ENCODE measurements at regions not wholly inside any gene's neighbourhood (a gene's known extent, or its start where the extent isn't known, plus 50 kb on each side); places are given as distances from the start of the nearest gene placed in this dataset.

DNA sequence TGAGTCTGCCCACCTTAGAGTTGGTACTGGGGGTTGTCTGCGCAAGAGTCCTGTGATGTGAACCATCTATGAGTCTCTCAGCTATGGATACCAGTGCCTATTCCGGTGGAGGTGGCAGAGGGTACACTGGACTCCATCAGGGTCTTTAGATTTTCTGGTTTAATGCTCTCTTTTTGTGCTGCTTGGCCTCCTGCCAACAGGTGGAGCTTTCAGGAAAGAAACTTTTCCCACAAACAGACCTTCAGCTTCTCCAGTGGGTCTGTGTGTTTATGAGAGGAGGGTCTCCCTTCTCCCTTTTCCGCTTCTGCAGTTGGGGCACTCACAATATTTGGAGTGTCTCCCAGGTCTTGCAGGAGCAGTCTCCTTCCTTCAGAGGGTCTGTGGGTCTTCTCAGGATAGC lies 1721.9 kb upstream of the SLC39A10 start:
- TF ChIP-seq, protein P1, sequence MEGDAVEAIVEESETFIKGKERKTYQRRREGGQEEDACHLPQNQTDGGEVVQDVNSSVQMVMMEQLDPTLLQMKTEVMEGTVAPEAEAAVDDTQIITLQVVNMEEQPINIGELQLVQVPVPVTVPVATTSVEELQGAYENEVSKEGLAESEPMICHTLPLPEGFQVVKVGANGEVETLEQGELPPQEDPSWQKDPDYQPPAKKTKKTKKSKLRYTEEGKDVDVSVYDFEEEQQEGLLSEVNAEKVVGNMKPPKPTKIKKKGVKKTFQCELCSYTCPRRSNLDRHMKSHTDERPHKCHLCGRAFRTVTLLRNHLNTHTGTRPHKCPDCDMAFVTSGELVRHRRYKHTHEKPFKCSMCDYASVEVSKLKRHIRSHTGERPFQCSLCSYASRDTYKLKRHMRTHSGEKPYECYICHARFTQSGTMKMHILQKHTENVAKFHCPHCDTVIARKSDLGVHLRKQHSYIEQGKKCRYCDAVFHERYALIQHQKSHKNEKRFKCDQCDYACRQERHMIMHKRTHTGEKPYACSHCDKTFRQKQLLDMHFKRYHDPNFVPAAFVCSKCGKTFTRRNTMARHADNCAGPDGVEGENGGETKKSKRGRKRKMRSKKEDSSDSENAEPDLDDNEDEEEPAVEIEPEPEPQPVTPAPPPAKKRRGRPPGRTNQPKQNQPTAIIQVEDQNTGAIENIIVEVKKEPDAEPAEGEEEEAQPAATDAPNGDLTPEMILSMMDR (IDR thresholded peaks at IDR 0.05): no peak
- Histone ChIP-seq H3K4me1 (no peaks in the 10 kb centered on the region), H3K27me3 (no peaks in the 10 kb centered on the region), H3K27ac (no peak overlapping the region), H3K4me3 (no peak overlapping the region), H3K9me3 (no peaks in the 10 kb centered on the region), H3K36me3 (no peaks in the 10 kb centered on the region)
- no peak for DNase-seq
- intact Hi-C loops (cut with DNase I; ENCODE audit: low total_unique reads): no loop called here

DNA sequence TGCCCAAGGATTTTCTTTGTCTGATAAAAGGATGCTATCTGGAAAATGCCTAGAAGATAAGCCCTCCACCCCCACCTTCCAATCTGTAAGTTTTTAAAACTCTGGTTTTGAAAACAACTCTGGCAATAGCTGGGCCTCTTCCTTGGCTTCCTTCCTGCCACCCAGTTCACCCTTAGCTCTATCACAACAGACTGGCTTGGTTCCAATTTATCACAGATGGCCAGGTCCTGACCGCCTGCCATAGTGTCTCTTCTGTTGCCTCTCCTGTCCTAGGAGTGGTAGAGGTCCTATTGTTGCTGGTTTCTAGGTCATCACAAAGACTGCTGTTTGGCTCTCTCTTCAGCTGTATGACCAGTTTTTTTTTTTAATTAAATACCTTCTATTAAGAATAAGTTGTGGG lies 1727.9 kb upstream of the SLC39A10 start:
- Histone ChIP-seq H3K27ac (no peak overlapping the region), H3K4me3 (no peak overlapping the region), H3K36me3 (no peaks in the 10 kb centered on the region), H3K27me3 (no peaks in the 10 kb centered on the region), H3K4me1 (no peaks in the 10 kb centered on the region), H3K9me3 (no peaks in the 10 kb centered on the region)
- no peak for DNase-seq
- intact Hi-C loops (cut with DNase I; ENCODE audit: low total_unique reads): no loop called here
- TF ChIP-seq, protein P1 (IDR thresholded peaks at IDR 0.05): no peak

DNA sequence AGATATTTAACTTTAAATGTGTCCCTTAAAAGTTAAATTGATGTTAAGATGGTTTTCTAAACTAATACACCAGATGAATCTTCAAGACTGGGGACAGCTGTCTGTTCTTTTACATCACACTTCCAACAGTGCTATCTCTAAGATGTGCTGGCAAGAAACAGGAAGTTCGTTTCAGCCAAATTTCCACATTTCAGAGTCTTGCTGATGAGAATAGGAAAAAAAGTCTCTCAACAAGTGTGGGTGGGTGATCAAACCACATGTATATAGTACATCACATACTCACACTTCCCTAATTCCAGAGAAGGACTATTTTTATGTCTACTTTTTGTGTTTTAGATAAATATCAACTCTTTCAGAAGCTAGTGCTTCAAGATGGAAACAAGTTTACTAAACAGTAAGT lies 1712.8 kb upstream of the TMEFF2 start:
- H3K36me3 ChIP-seq: no peaks in the 10 kb centered on the region
- H3K27me3 ChIP-seq: no peaks in the 10 kb centered on the region
- no peak overlapping the region for H3K4me3 ChIP-seq
- TF ChIP-seq, protein P1 (IDR thresholded peaks at IDR 0.05): no peak
- intact Hi-C loops (cut with DNase I; ENCODE audit: low total_unique reads): no loop called here
- no peak overlapping the region for H3K27ac ChIP-seq
- no peaks in the 10 kb centered on the region for H3K4me1 ChIP-seq
- DNase-seq: no peak
- peaks cover 0 to 5% (median 0%) of the 10 kb centered on the region in 3 donors for H3K9me3 ChIP-seq

DNA sequence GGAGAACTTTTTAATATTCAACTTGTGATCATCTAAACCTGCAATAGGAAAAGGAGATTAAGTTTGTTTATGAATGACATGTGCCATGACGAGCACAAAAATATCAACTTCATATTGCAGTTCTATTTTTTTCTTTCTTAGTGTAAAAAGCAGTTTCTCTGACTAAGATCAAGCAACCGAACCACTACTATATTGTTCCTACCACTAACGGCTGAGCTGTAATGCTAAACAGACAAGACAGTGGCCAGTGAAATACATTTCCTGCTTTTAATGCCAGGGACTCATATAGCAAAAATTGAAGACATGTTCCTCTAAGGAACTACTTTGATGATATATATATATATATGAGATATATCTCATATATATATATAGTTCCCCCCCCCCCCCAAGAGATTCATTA lies 1705.6 kb upstream of the TMEFF2 start:
- no peaks in the 10 kb centered on the region for H3K4me1 ChIP-seq
- no peaks in the 10 kb centered on the region for H3K27me3 ChIP-seq
- TF ChIP-seq, protein P1 (IDR thresholded peaks at IDR 0.05): no peak
- H3K4me3 ChIP-seq: no peak overlapping the region
- no peak overlapping the region for H3K27ac ChIP-seq
- H3K9me3 ChIP-seq: peaks cover 0 to 5% (median 0%) of the 10 kb centered on the region in 3 donors
- no peak for DNase-seq
- intact Hi-C loops (cut with DNase I; ENCODE audit: low total_unique reads): no loop called here
- H3K36me3 ChIP-seq: no peaks in the 10 kb centered on the region

DNA sequence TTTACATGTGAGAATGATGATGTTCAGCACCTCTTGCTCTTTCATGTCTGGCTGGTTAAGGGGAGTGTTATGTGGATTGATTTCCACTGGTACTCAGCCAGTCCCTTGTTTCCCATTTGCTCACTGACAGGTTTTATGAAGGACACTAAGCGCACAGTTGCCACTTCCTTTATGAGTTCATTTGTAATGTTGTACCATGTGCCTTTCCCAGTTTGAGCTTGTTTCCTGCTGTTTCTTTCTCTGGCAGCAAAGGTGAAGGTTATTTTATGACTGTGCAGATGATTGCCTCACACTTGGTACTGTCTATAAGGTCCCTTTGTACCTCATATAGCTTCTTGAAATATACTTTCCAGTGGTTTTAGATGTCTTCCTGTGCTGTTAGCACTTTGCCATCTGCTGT lies 1700.5 kb upstream of the TMEFF2 start:
- Histone ChIP-seq H3K27ac (no peak overlapping the region), H3K4me3 (no peak overlapping the region), H3K27me3 (no peaks in the 10 kb centered on the region), H3K9me3 (no peaks in the 10 kb centered on the region), H3K4me1 (no peaks in the 10 kb centered on the region), H3K36me3 (no peaks in the 10 kb centered on the region)
- TF ChIP-seq, protein P1 (IDR thresholded peaks at IDR 0.05): no peak
- intact Hi-C loops (cut with DNase I; ENCODE audit: low total_unique reads): no loop called here
- no peak for DNase-seq

DNA sequence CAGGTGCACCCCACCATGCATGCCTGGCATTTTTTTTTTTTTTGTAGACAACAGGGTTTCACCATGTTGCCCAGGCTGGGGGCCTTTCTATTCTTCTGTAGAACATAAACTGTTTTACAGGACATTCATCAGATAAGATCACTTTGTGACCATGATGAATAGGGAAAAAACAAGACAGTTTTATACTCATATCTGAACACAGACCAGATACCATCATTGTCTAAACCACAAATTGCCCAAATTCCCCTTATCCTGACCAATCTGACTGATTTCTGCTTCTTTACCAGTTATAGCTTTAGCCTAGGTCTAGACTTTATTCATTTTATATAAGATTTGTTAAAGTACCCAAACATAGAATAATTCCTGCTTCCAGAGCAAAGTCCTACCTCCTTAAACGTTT lies 1699.3 kb upstream of the TMEFF2 start:
- H3K4me3 ChIP-seq: no peak overlapping the region
- H3K9me3 ChIP-seq: no peaks in the 10 kb centered on the region
- H3K36me3 ChIP-seq: no peaks in the 10 kb centered on the region
- DNase-seq: no peak
- TF ChIP-seq, protein P1 (IDR thresholded peaks at IDR 0.05): no peak
- intact Hi-C loops (cut with DNase I; ENCODE audit: low total_unique reads): no loop called here
- no peaks in the 10 kb centered on the region for H3K27me3 ChIP-seq
- H3K27ac ChIP-seq: no peak overlapping the region
- H3K4me1 ChIP-seq: no peaks in the 10 kb centered on the region

Measured in tibial artery (tissue), 4 donors.